Mucosa of descending colon (tissue), 3 donors: ENCODE measurements at regions not wholly inside any gene's neighbourhood (a gene's known extent, or its start where the extent isn't known, plus 50 kb on each side); places are given as distances from the start of the nearest gene placed in this dataset.
"Not testable (repeated sequence)": the region's sequence is repeated elsewhere in the genome, so short reads cannot be mapped to it uniquely, and the experiment has no call there.

Experiments
- ATAC-seq: fragments of 200-7000 bp; cut with Tn5 transposase; one replicate; pipeline ENCODE4 v1.9.1; 2020; ENCODE audit warnings: mild to moderate bottlenecking, moderate library complexity
- DNase-seq, 3 donors: peaks; one replicate each; pipeline ENCODE4 v3.0.0-alpha.2; 2020
- H3K36me3 ChIP-seq: fragments of 200-600 bp; one replicate; pipeline ENCODE4 v1.8.0; 2021; ENCODE audit warnings: low read depth, mild to moderate bottlenecking
- H3K4me1 ChIP-seq: fragments of 200-600 bp; one replicate; pipeline ENCODE4 v1.8.0; 2021; ENCODE audit warnings: low read depth, mild to moderate bottlenecking
- H3K4me3 ChIP-seq: fragments of 200-600 bp; one replicate; pipeline ENCODE4 v1.8.0; 2021; ENCODE audit warnings: mild to moderate bottlenecking
- H3K9me3 ChIP-seq: fragments of 200-600 bp; one replicate; pipeline ENCODE4 v1.8.0; 2021; ENCODE audit warnings: mild to moderate bottlenecking
- CTCF ChIP-seq: fragments of 200-600 bp; IDR thresholded peaks from one replicate; pipeline ENCODE4 v1.8.0; 2022; ENCODE audit warnings: antibody characterized with exemption, mild to moderate bottlenecking
- intact Hi-C, 2 donors: fragments of 100-400 bp; cut with DNase I in 1 of 2; cut with micrococcal nuclease in 1 of 2; formaldehyde crosslinking; loops; one replicate each; pipeline versions ENCODE4 v1.11.0 to v1.11.1; 2022; cut with DNase I, micrococcal nuclease
- donor health status: DM: no; HTN: no; CAD: no; lungs with moderate emphysema.
- donor health status: DM: no; HTN: no; CAD: no.
- donor health status: DM: no; HTN: yes; CAD: no.

GRCh38 chr20:1818895-1819294 lies 76.3 kb upstream of the SIRPA start:
- Histone ChIP-seq H3K9me3 (peaks cover 4% of the 10 kb centered on the region), H3K4me3 (no peak overlapping the region), H3K36me3 (no peaks in the 10 kb centered on the region), H3K4me1 (no peaks in the 10 kb centered on the region)
- no peak for ATAC-seq
- no peak for TF ChIP-seq CTCF
- DNase-seq: no peak
- intact Hi-C loops: no loop called here

GRCh38 chr20:1818247-1818840 lies 76.9 kb upstream of the SIRPA start:
- no peak for TF ChIP-seq CTCF
- no peak for ATAC-seq
- Histone ChIP-seq H3K36me3 (no peaks in the 10 kb centered on the region), H3K4me3 (no peak overlapping the region), H3K4me1 (no peaks in the 10 kb centered on the region), H3K9me3 (peaks cover under 1% of the 10 kb centered on the region)
- intact Hi-C loops: no loop called here
- no peak for DNase-seq

- no peak for ATAC-seq
Measured at GRCh38 chr20:1817577-1818211, 77.5 kb upstream of the SIRPA start.

GRCh38 chr20:1816384-1817381 lies 78.5 kb upstream of the SIRPA start:
- H3K4me1 ChIP-seq: no peaks in the 10 kb centered on the region
- H3K4me3 ChIP-seq: no peak overlapping the region
- ATAC-seq (no peak), DNase-seq (no peak)
- H3K36me3 ChIP-seq: no peaks in the 10 kb centered on the region
- H3K9me3 ChIP-seq: no peaks in the 10 kb centered on the region
- TF ChIP-seq CTCF: no peak
- intact Hi-C loops: no loop called here

More at GRCh38 chr20:1817577-1818211, 77.5 kb upstream of the SIRPA start:
- TF ChIP-seq CTCF: no peak
- no peak for DNase-seq
- intact Hi-C loops: no loop called here
- Histone ChIP-seq H3K36me3 (no peaks in the 10 kb centered on the region), H3K4me1 (no peaks in the 10 kb centered on the region), H3K4me3 (no peak overlapping the region), H3K9me3 (no peaks in the 10 kb centered on the region)

- no peak for DNase-seq
- peaks cover 5% of the 10 kb centered on the region for H3K4me1 ChIP-seq
- no peak for ATAC-seq
- intact Hi-C loops: no loop called here
- H3K9me3 ChIP-seq: no peaks in the 10 kb centered on the region
- TF ChIP-seq CTCF: no peak
- H3K4me3 ChIP-seq: no peak overlapping the region
- H3K36me3 ChIP-seq: no peaks in the 10 kb centered on the region
Measured at GRCh38 chr20:1815502-1816085, 79.6 kb upstream of the SIRPA start.

- H3K36me3 ChIP-seq, ATAC-seq, intact Hi-C loops, DNase-seq, H3K4me1 ChIP-seq, H3K9me3 ChIP-seq, H3K4me3 ChIP-seq: not testable (repeated sequence)
Measured at GRCh38 chr20:1814861-1815260, 80.3 kb upstream of the SIRPA start.
